ENCODE measurements at regions not wholly inside any gene's neighbourhood (a gene's known extent, or its start where the extent isn't known, plus 50 kb on each side); places are given as distances from the start of the nearest gene placed in this dataset.

DNA sequence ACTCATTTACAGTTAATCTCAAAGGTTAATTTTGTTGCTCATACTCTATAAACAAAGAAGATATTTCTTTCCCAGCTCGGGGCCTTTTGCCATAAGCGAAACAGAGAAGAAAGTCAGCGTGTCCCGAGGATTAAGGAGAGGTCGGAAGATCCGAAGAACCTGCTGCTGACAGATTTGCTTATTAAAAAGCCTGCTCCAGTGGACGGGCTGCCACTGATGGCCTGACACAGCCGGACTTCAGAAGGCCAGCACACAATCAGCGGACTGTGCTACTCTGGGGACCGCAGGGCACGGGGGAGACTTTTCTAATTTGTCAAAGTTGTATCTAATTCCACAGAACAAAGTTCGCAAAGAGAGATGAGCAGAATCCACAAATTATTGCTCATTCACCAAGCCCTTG lies 315.4 kb downstream of the ETAA1 start:
- TF ChIP-seq MAX (IDR thresholded peaks at IDR 0.05) (no peak), ZNF274 (IDR thresholded peaks at IDR 0.05; ENCODE audit: low read depth, low read length) (no peak), EZH2 (IDR thresholded peaks at IDR 0.05) (no peak), RAD21 (IDR thresholded peaks at IDR 0.05; ENCODE audit: low read depth) (no peak), POLR2A (IDR thresholded peaks at IDR 0.05; ENCODE audit: borderline replicate concordance, extremely low read depth, insufficient read depth, insufficient read length) (no peak), EZH2phosphoT487 (IDR thresholded peaks at IDR 0.05; ENCODE audit: borderline replicate concordance) (no peak), SRF (IDR thresholded peaks at IDR 0.05; ENCODE audit: low read depth) (no peak), JUND (IDR thresholded peaks at IDR 0.05) (no peak)
- TF ChIP-seq, protein P1, sequence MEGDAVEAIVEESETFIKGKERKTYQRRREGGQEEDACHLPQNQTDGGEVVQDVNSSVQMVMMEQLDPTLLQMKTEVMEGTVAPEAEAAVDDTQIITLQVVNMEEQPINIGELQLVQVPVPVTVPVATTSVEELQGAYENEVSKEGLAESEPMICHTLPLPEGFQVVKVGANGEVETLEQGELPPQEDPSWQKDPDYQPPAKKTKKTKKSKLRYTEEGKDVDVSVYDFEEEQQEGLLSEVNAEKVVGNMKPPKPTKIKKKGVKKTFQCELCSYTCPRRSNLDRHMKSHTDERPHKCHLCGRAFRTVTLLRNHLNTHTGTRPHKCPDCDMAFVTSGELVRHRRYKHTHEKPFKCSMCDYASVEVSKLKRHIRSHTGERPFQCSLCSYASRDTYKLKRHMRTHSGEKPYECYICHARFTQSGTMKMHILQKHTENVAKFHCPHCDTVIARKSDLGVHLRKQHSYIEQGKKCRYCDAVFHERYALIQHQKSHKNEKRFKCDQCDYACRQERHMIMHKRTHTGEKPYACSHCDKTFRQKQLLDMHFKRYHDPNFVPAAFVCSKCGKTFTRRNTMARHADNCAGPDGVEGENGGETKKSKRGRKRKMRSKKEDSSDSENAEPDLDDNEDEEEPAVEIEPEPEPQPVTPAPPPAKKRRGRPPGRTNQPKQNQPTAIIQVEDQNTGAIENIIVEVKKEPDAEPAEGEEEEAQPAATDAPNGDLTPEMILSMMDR (IDR thresholded peaks at IDR 0.05 in 2 of 3, conservative IDR thresholded peaks at IDR 0.05 in 1 of 3; ENCODE audit: borderline replicate concordance in 1 of 3, insufficient read depth in 1 of 3, low read depth in 2 of 3, low read length in 2 of 3): no peak

All from HCT116 (cell line).